H1 (cell line): ENCODE measurements at regions not wholly inside any gene's neighbourhood (a gene's known extent, or its start where the extent isn't known, plus 50 kb on each side); places are given as distances from the start of the nearest gene placed in this dataset.

ENCODE experiments used
- CTCF ChIA-PET: fragments of 300-600 bp; sonication (Branson Sonifier 250); formaldehyde crosslinking; loops from one replicate; lab custom pipeline; 2021; ENCODE audit not compliant: partially characterized antibody; lab: Charles Lee
- POLR2A ChIA-PET: fragments of 300-600 bp; sonication (Branson Sonifier 250); formaldehyde crosslinking; loops from one replicate; lab custom pipeline; 2021; ENCODE audit warnings: inconsistent platforms; ENCODE audit not compliant: partially characterized antibody; lab: Charles Lee
- DNase-seq, 2 experiments: peaks; one replicate each; pipeline versions ENCODE4 v3.0.0 to v3.0.0-alpha.2; 2010 to 2022; ENCODE audit warnings: low spot score in 2 of 2, low read depth in 1 of 2, mixed read lengths in 1 of 2
- FAIRE-seq: peaks from 2 replicates; lab custom pipeline; 2011; peaks lifted over from hg19 to GRCh38; lab: Jason Lieb, UNC
- H2AFZ ChIP-seq: 2 replicates; pipeline ENCODE4 v1.8.1; 2012; ENCODE audit warnings: low read length, inconsistent platforms
- H2AK5ac ChIP-seq: 2 replicates; pipeline ENCODE4 v1.6.1; 2013; ENCODE audit warnings: low read depth, low read length
- H2BK120ac ChIP-seq: replicated peaks from 2 replicates; pipeline ENCODE3; 2013; ENCODE audit warnings: low read depth, low read length, inconsistent platforms
- H2BK12ac ChIP-seq: 2 replicates; pipeline ENCODE4 v1.6.1; 2013; ENCODE audit warnings: low read depth, low read length
- H2BK15ac ChIP-seq: 2 replicates; pipeline ENCODE4 v1.6.1; 2013; ENCODE audit warnings: low read length
- H2BK20ac ChIP-seq: 2 replicates; pipeline ENCODE4 v1.6.1; 2013; ENCODE audit warnings: low read length
- H2BK5ac ChIP-seq: 2 replicates; pipeline ENCODE4 v1.6.1; 2013; ENCODE audit warnings: low read depth, low read length
- H3K14ac ChIP-seq: 2 replicates; pipeline ENCODE4 v1.6.1; 2013; ENCODE audit warnings: inconsistent platforms; ENCODE audit not compliant: insufficient read length
- H3K18ac ChIP-seq: 2 replicates; pipeline ENCODE4 v1.6.1; 2013; ENCODE audit warnings: low read length; ENCODE audit errors: extremely low read depth
- H3K23ac ChIP-seq: 2 replicates; pipeline ENCODE4 v1.6.1; 2013; ENCODE audit warnings: inconsistent platforms; ENCODE audit not compliant: insufficient read length
- H3K23me2 ChIP-seq: 2 replicates; pipeline ENCODE4 v1.6.1; 2013; ENCODE audit warnings: low read depth, low read length
- H3K27ac ChIP-seq: 2 replicates; pipeline ENCODE4 v1.6.1; 2011; ENCODE audit warnings: low read depth, low read length, inconsistent platforms
- H3K27me3 ChIP-seq, 4 experiments: replicated peaks in 1 of 4; 1 replicate in 1 of 4; 2 replicates in 3 of 4; pipeline versions ENCODE4 v1.6.1 to v1.8.1; 2011 to 2013; ENCODE audit warnings: low read length in 3 of 4, mild to moderate bottlenecking in 3 of 4, inconsistent platforms in 2 of 4, mixed read lengths in 2 of 4, moderate library complexity in 1 of 4; ENCODE audit not compliant: control insufficient read depth in 3 of 4, insufficient read depth in 3 of 4; ENCODE audit errors: extremely low read depth in 1 of 4
- H3K36me3 ChIP-seq, 4 experiments: 2 replicates each; pipeline versions ENCODE4 v1.6.1 to v1.8.1; 2011 to 2013; ENCODE audit warnings: mild to moderate bottlenecking in 4 of 4, low read length in 3 of 4, moderate library complexity in 2 of 4, control low read depth in 1 of 4, inconsistent platforms in 1 of 4; ENCODE audit not compliant: insufficient read depth in 4 of 4, control insufficient read depth in 2 of 4
- H3K4ac ChIP-seq: replicated peaks from 2 replicates; pipeline ENCODE3; 2013; ENCODE audit warnings: low read length, low read depth, mixed read lengths, inconsistent platforms; ENCODE audit not compliant: insufficient read length
- H3K4me1 ChIP-seq, 4 experiments: replicated peaks in 1 of 4; 1 replicate in 1 of 4; 2 replicates in 3 of 4; pipeline versions ENCODE4 v1.6.1 to v1.8.1; 2011 to 2013; ENCODE audit warnings: low read length in 3 of 4, inconsistent platforms in 2 of 4, mixed read lengths in 1 of 4; ENCODE audit not compliant: insufficient read depth in 4 of 4, control insufficient read depth in 3 of 4
- H3K4me2 ChIP-seq, 2 experiments: 2 replicates each; pipeline versions ENCODE4 v1.6.1 to v1.8.1; 2011 to 2013; ENCODE audit warnings: low read depth in 2 of 2, low read length in 2 of 2, control low read depth in 1 of 2, inconsistent platforms in 1 of 2, mild to moderate bottlenecking in 1 of 2; ENCODE audit not compliant: insufficient read depth in 1 of 2
- H3K4me3 ChIP-seq, 4 experiments: fragments of 200-600, 300-600 bp in 1 of 4; sonication (generic), shearing (Covaris generic), sonication (Bioruptor Twin) in 1 of 4; 2 replicates each; pipeline versions ENCODE4 v1.5.1 to v1.8.1; 2011 to 2016; ENCODE audit warnings: low read length in 4 of 4, low read depth in 3 of 4, control low read depth in 2 of 4, inconsistent platforms in 2 of 4, mild to moderate bottlenecking in 2 of 4, mixed read lengths in 1 of 4, moderate library complexity in 1 of 4; ENCODE audit not compliant: insufficient read depth in 2 of 4; ENCODE audit errors: extremely low read depth in 1 of 4
- H3K56ac ChIP-seq: replicated peaks from 2 replicates; pipeline ENCODE3; 2013; ENCODE audit warnings: low read depth, mild to moderate bottlenecking, mixed read lengths, low read length, inconsistent platforms; ENCODE audit not compliant: insufficient read length
- H3K79me1 ChIP-seq: 2 replicates; pipeline ENCODE4 v1.6.1; 2013; ENCODE audit warnings: low read depth, low read length, control low read depth
- H3K79me2 ChIP-seq, 2 experiments: 2 replicates each; pipeline versions ENCODE4 v1.6.1 to v1.8.1; 2012 to 2013; ENCODE audit warnings: low read length in 2 of 2, mild to moderate bottlenecking in 2 of 2, inconsistent platforms in 1 of 2; ENCODE audit not compliant: insufficient read depth in 2 of 2, control insufficient read depth in 1 of 2
- H3K9ac ChIP-seq, 4 experiments: replicated peaks in 1 of 4; 1 replicate in 1 of 4; 2 replicates in 3 of 4; pipeline versions ENCODE4 v1.6.1 to v1.8.1; 2011 to 2013; ENCODE audit warnings: low read depth in 3 of 4, low read length in 3 of 4, control low read depth in 2 of 4, mild to moderate bottlenecking in 2 of 4, moderate library complexity in 2 of 4, inconsistent platforms in 1 of 4; ENCODE audit errors: extremely low read depth in 1 of 4
- H3K9me3 ChIP-seq, 2 experiments: 2 replicates each; pipeline versions ENCODE4 v1.6.1 to v1.8.1; 2012 to 2013; ENCODE audit warnings: mild to moderate bottlenecking in 2 of 2, moderate library complexity in 2 of 2, control low read depth in 1 of 2, inconsistent platforms in 1 of 2, low read depth in 1 of 2, low read length in 1 of 2, mixed read lengths in 1 of 2; ENCODE audit not compliant: insufficient read depth in 2 of 2
- H4K20me1 ChIP-seq, 2 experiments: replicated peaks in 1 of 2; 2 replicates each; pipeline versions ENCODE3 to v1.8.1; 2011 to 2013; ENCODE audit warnings: inconsistent platforms in 2 of 2, low read length in 2 of 2, mild to moderate bottlenecking in 1 of 2; ENCODE audit not compliant: insufficient read depth in 2 of 2, control insufficient read depth in 1 of 2
- H4K5ac ChIP-seq: 2 replicates; pipeline ENCODE4 v1.6.1; 2013; ENCODE audit warnings: low read length, low read depth, mixed read lengths, inconsistent platforms; ENCODE audit not compliant: insufficient read length
- H4K8ac ChIP-seq: 2 replicates; pipeline ENCODE4 v1.8.0; 2013; ENCODE audit warnings: mild to moderate bottlenecking, moderate library complexity, low read length, inconsistent platforms; ENCODE audit not compliant: insufficient read depth; ENCODE audit errors: extremely low read depth
- H4K91ac ChIP-seq: replicated peaks from 2 replicates; pipeline ENCODE3; 2013; ENCODE audit warnings: low read length, mixed read lengths, inconsistent platforms; ENCODE audit not compliant: insufficient read length
- ATF3 ChIP-seq: IDR thresholded peaks from 2 replicates; pipeline ENCODE4 v1.6.1; 2011; ENCODE audit warnings: low read depth, mild to moderate bottlenecking, low read length; ENCODE audit not compliant: insufficient read depth
- BACH1 ChIP-seq: IDR thresholded peaks from 2 replicates; pipeline ENCODE4 v1.6.1; 2012; ENCODE audit warnings: low read length, improper control_type of control experiment
- BRCA1 ChIP-seq: IDR thresholded peaks from 2 replicates; pipeline ENCODE4 v1.6.1; 2012; ENCODE audit warnings: low read depth, low read length, improper control_type of control experiment
- CTBP2 ChIP-seq: IDR thresholded peaks from 2 replicates; pipeline ENCODE4 v1.7.0; 2011; ENCODE audit warnings: borderline replicate concordance, mild to moderate bottlenecking, moderate library complexity, mixed read lengths, low read length; ENCODE audit not compliant: insufficient read depth, insufficient read length
- KDM4A ChIP-seq: IDR thresholded peaks from one replicate; pipeline ENCODE4 v1.7.1; 2012; ENCODE audit warnings: low read depth, mild to moderate bottlenecking, moderate library complexity, low read length, inconsistent platforms; ENCODE audit not compliant: severe bottlenecking
- MAFK ChIP-seq: IDR thresholded peaks from 2 replicates; pipeline ENCODE4 v1.6.1; 2012; ENCODE audit warnings: low read depth, mild to moderate bottlenecking, improper control_type of control experiment, low read length
- PHF8 ChIP-seq: fragments of 200-600 bp; sonication (generic); conservative IDR thresholded peaks from 2 replicates; pipeline ENCODE4 v1.7.1; 2012; ENCODE audit warnings: low read depth, mild to moderate bottlenecking, inconsistent platforms, low read length, moderate library complexity
- POLR2AphosphoS5 ChIP-seq: IDR thresholded peaks from 2 replicates; pipeline ENCODE4 v1.6.1; 2011; ENCODE audit warnings: low read depth, low read length
- RNF2 ChIP-seq: fragments of 200-900, 300-1000 bp; sonication (generic); IDR thresholded peaks from 2 replicates; pipeline ENCODE4 v1.7.1; 2016; ENCODE audit warnings: borderline replicate concordance, low read depth, mild to moderate bottlenecking, antibody characterized with exemption, low read length; ENCODE audit not compliant: poor library complexity, severe bottlenecking; ENCODE audit errors: missing control alignments
- SIX5 ChIP-seq: IDR thresholded peaks from 2 replicates; pipeline ENCODE4 v1.6.1; 2011; ENCODE audit warnings: mild to moderate bottlenecking, low read depth, low read length
- SP1 ChIP-seq: IDR thresholded peaks from 2 replicates; pipeline ENCODE4 v1.6.1; 2011; ENCODE audit warnings: low read depth, low read length
- WGBS, 2 experiments: shearing (Covaris generic) in 1 of 2; methylation state at CpG; one replicate each; pipeline versions ENCODE4 v1.1.6 to v1.1.7; 2013 to 2015; ENCODE audit warnings: low lambda C conversion rate in 2 of 2, mixed read lengths in 2 of 2, inconsistent platforms in 1 of 2, low coverage in 1 of 2, missing lambda C conversion rate in 1 of 2; ENCODE audit not compliant: insufficient replicate concordance in 2 of 2, insufficient coverage in 1 of 2, insufficient read length in 1 of 2; ENCODE audit errors: extremely low coverage in 1 of 2, missing lambda C conversion rate in 1 of 2; 5-methylcytosine and 5-hydroxymethylcytosine counted together

GRCh38 chr7:118843456-118843855 is 619.0 kb downstream of the ANKRD7 start:
- no peak overlapping the region for H2BK5ac ChIP-seq
- FAIRE-seq = no peak
- H3K4me1 ChIP-seq = no peaks in the 10 kb centered on the region; a peak in 1 of 7 replicates
- no peaks in the 10 kb centered on the region for H3K79me1 ChIP-seq
- no peak overlapping the region for H3K56ac ChIP-seq
- H2BK12ac ChIP-seq = no peak overlapping the region
- H4K91ac ChIP-seq = no peak overlapping the region
- H2BK120ac ChIP-seq = no peak overlapping the region
- POLR2A ChIA-PET = no interaction called here
- H3K4me3 ChIP-seq = no peak overlapping the region
- H2AFZ ChIP-seq = no peak overlapping the region
- H2BK20ac ChIP-seq = no peak overlapping the region
- H4K5ac ChIP-seq = no peak overlapping the region
- WGBS, 2 experiments = 88% methylated on average over 1 of the region's 1 CpG; no CpG with 5 or more reads in 1 of the 2 experiments
- no peak overlapping the region for H2BK15ac ChIP-seq
- H3K36me3 ChIP-seq = no peaks in the 10 kb centered on the region
- no peak overlapping the region for H3K14ac ChIP-seq
- H3K23ac ChIP-seq = no peak overlapping the region
- H3K79me2 ChIP-seq = no peaks in the 10 kb centered on the region
- H2AK5ac ChIP-seq = no peak overlapping the region
- no peak for DNase-seq
- no peaks in the 10 kb centered on the region for H3K27me3 ChIP-seq
- no peak overlapping the region for H4K8ac ChIP-seq
- TF ChIP-seq POLR2AphosphoS5 = no peak
- no peak for TF ChIP-seq PHF8
- TF ChIP-seq ATF3 = no peak
- TF ChIP-seq SIX5 = no peak
- no peak for TF ChIP-seq RNF2
- no peak for TF ChIP-seq MAFK
- TF ChIP-seq CTBP2 = no peak
- TF ChIP-seq KDM4A = no peak
- TF ChIP-seq SP1 = no peak
- no peak for TF ChIP-seq BACH1
- no peak for TF ChIP-seq BRCA1
- H3K18ac ChIP-seq = no peak overlapping the region
- CTCF ChIA-PET = no interaction called here
- H4K20me1 ChIP-seq = no peaks in the 10 kb centered on the region
- no peak overlapping the region for H3K27ac ChIP-seq
- no peak overlapping the region for H3K4ac ChIP-seq
- no peak overlapping the region for H3K9ac ChIP-seq
- no peaks in the 10 kb centered on the region for H3K9me3 ChIP-seq
- no peaks in the 10 kb centered on the region for H3K23me2 ChIP-seq
- H3K4me2 ChIP-seq = no peak overlapping the region
